ENCODE measurements at regions not wholly inside any gene's neighbourhood (a gene's known extent, or its start where the extent isn't known, plus 50 kb on each side); places are given as distances from the start of the nearest gene placed in this dataset.

DNA sequence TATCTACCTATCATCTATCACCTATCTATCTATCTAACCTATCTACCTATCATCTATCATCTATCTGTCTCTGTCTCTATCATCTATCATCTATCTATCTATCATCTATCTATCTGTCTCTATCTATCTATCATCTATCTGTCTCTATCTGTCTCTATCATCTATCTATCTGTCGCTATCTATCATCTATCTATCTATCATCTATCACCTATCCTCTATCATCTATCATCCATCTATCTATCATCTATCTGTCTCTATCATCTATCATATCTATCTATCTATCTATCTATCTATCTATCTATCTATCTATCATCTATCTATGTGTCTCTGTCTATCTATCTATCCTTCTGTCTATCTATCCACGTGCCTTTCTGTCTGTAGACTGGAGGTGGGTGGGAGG is 59.5 kb upstream of the FAM20C start:
- no peak for TF ChIP-seq EP300 (IDR thresholded peaks at IDR 0.05; ENCODE audit: borderline replicate concordance in 1 of 2, low read depth in 2 of 2, low read length in 2 of 2)
- TF ChIP-seq ASH2L (IDR thresholded peaks at IDR 0.05; ENCODE audit: low read length), result no peak
- TF ChIP-seq POLR2A (IDR thresholded peaks at IDR 0.05; ENCODE audit: control extremely low read depth in 1 of 2, low read depth in 2 of 2, low read length in 2 of 2), result no peak
- TF ChIP-seq, protein P1, sequence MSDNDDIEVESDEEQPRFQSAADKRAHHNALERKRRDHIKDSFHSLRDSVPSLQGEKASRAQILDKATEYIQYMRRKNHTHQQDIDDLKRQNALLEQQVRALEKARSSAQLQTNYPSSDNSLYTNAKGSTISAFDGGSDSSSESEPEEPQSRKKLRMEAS (IDR thresholded peaks at IDR 0.05), result no peak
- TF ChIP-seq, protein P2, sequence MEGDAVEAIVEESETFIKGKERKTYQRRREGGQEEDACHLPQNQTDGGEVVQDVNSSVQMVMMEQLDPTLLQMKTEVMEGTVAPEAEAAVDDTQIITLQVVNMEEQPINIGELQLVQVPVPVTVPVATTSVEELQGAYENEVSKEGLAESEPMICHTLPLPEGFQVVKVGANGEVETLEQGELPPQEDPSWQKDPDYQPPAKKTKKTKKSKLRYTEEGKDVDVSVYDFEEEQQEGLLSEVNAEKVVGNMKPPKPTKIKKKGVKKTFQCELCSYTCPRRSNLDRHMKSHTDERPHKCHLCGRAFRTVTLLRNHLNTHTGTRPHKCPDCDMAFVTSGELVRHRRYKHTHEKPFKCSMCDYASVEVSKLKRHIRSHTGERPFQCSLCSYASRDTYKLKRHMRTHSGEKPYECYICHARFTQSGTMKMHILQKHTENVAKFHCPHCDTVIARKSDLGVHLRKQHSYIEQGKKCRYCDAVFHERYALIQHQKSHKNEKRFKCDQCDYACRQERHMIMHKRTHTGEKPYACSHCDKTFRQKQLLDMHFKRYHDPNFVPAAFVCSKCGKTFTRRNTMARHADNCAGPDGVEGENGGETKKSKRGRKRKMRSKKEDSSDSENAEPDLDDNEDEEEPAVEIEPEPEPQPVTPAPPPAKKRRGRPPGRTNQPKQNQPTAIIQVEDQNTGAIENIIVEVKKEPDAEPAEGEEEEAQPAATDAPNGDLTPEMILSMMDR (IDR thresholded peaks at IDR 0.05; ENCODE audit: control extremely low read depth in 1 of 3, insufficient read depth in 1 of 3, low read depth in 1 of 3, low read length in 3 of 3), result no peak

Measured in H1 (cell line).